ENCODE measurements at regions not wholly inside any gene's neighbourhood (a gene's known extent, or its start where the extent isn't known, plus 50 kb on each side); places are given as distances from the start of the nearest gene placed in this dataset.

DNA sequence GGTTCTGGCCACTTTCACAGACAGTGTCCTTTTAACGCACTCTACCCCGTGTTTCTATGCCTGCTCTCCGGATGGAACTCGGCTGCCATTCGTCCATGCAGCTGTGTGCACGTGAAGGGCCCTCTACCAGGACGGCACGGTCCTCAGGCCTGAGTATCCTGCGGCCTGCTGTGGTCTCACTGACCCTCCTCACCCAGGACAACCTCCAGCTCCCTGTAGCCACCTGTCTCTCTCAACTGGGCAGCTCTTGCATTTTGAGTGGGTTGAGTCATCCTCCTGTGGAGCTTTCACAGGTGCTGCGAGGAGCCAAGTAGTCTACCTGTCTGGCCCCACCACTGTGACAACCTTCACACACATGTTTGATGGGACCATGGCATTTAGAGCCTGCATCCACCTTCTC, 321.7 kb upstream of the TSHZ3 start:
- no peak for DNase-seq

DNA sequence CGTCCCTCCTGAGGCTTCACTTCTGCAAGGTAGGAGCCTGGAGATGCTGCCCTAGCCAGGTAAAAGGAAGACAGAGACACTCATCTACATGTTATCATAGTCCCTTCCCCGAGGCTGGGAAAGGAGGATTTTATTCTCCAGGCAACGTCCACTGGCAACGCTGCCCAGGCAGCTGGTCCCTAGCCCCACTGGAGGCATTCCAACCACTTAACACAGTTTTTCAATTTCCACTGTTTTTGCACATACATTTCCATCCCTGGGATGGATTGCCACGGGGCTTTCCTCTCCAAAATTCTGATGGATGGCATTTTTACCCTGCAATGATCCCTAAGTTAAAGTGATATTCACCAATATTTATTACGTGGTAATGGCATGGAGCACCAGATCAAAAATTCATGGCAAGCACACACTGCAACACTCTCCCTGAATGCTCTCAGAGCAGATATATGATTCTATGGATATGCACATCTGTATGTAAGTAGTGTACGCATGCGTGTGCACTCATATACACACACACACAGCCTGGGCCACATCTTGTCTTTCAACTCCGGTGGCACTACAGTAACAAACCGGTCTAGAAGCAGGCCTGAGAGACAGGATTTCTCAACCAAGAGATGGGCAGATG, 322.3 kb upstream of the TSHZ3 start:
- no peak for DNase-seq

DNA sequence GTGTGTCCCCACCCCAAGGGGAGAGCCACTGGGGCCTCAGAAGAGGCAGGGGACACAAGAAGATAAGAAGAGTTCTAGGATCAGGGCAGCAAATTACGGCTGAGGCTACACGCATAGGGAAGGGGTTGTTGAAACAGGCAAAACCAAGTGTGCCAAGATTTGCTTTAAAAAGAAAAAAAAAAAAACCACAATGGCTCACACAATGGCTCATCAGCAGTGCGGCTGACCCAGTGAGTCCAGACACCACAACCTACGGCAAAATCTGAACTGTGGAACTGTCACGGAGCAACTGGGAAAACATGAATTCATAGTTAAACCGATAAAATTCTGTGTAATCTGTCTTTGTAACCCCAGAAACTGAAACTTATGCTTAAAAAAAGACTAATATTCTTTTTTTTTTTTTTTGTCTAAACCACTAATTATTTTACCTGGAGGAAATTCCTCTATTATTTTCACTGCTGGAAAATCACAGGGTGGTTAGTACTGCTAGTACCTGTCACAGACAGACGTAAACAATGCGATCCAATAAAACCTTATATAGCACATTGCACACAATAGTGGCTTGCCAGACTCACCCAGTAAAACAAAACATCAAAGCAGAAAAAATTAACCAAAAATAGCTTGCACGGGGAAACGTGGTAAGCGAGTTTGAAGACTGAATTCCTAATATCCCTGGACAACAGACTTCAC, 325.4 kb upstream of the TSHZ3 start:
- no peak for DNase-seq

DNA sequence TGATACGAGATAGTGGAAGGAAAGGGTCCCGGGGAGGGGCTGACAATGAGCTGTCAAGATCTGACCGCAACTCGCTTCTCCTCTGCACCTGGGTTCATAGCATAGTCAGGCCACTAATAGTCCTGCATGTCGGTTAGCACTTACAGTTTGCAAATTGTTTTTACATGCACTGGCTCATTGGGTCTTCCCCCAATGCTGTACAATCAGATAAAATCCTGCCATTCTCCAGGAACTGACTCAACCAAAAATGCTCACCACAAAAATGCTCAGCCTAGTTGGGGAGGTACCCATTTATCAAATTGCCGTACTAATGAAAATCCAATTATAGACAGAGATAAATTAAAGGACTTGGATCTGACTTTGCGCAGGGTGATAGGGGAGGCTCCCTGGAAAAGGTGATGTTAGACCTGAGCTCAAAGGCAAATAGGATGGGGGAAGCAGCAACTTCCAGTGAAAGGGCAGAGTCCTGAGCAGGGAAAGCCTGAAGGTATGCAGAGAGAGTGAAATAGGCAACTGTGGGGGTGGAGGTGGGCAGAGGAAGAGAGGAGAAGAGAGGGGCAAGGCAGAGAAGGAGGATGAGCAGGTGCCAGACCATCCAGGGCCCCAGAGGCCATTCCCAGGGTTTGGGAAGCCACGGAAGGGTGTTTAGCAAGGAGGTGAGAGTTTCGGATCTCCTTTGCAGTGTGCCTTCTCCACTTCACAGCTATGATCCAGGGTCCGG, 326.1 kb upstream of the TSHZ3 start:
- no peak for DNase-seq

DNA sequence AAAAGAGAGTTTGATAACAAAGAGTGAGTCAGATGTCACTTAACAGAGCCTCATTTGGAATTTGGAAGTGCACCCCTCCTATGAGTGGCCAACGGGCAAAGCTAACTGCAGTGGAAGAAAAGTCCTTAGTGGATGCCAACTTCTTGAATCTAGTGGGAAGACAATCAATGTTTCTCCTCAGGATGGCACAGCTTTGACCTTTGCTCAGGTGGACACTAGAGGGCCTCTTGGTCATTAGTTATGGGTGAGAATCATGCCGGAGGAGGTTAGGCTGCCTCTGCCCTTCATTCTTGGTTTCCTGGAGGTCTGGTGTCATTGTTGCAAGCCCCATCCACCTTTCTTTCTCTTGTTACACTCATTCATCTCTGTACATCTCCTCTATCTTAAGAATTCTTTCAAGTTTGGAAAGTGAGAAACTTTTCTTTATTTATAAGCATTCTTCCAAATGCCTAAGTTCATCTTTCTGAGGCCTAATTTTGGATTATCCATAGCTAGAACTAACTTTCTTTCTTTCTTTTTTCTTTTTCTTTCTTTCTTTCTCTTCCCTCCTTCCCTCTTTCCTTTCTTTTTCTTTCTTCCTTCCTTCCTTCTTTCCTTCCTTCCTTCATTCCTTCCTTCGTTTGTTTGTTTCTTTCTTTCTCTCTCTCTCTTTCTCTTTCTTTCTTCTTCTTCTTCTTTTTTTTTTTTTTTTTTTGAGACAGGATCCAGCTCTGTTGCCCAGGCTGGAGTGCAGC, 327.2 kb upstream of the TSHZ3 start:
- DNase-seq: no peak

DNA sequence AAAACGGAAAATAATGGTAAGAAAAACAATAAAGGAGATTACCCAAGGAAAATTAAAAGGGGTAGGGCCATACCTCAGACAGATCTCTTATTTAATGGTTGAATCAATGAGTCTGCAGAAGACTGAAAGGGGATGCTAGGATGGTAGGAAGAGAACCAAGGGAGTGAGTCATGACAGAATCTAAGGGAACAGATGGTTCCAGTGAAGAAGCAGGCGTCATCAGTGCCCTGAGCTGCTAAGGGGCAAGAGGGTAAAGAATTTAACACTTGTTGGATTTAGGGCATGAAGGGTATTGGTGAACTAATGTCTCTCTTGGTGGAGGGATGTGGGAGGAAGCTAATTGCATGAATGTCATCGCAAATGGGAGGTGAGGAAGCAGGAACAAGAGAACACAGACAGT, 329.2 kb upstream of the TSHZ3 start:
- no peak for DNase-seq

DNA sequence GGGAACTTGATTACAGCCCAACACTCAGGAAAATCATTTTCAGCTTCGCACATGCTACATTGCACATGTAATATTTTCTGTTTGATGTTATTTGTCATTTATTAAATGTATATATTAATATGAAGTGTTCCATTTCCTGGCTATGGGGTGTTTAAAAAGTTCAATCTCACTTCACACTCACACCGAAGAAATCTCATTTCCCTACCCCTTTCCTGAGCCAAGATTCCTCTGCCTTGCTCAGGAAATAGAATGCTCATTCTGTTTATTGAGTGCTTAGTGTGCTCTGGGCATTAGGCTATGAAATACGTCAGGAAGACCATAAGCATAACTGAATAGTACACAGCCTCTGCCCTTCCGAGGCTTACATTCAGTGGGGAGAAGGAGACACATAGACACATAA, 331.9 kb upstream of the TSHZ3 start:
- DNase-seq: no peak

DNA sequence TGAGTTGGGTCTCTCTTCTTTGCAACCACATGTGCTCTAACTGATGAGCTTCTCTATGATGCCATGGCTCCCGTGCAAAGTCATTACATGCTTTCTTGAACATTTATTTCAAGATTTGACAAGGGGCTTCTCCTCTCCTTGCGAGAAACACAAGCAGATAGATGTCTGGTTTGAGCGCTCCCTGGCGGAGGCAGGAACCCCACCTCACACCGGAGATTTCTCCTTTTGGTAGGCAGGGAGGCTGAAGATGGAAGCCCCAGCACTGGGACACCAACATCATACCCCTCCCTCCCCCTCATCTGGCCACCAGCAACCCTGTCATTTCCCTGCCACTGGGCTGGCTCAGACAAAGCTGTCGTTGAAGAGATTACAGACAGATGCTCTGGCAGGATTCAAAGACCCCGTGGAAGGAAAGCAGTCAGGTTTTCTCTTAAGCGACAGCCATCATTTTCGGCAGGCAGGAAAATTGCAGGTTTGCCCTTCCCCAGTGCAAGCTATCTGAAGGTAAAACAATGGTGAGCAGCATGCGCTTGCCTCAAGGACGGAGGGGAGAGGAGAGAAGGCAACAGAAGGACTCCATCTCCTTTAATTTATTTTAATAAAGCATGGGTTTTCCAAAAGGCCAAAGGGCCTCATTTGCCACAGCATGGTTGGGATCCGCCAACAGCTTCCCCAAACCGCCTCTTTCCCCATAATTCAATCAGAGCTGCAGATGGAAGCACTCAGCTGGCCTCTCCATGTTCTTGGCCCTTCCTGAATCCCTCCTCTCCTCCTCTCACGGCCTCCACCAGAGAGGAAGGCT, 344.1 kb upstream of the TSHZ3 start:
- no peak for DNase-seq

DNA sequence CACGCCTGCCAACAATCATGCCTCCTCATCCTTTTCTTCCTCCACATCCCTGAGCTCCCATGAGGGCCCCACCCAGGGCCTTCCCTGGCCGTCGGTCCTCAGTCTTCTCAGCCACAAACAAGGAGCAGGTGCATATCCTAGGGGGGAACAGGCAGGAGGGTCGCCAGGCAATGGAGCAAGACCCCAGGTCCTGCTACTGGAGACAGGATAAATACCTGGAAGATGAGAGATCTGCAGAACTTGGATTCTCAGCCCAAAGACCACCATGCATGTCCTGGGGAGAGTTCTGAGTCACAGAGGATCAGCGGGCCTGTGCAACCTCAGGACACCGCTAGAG, 344.7 kb upstream of the TSHZ3 start:
- no peak for DNase-seq

DNA sequence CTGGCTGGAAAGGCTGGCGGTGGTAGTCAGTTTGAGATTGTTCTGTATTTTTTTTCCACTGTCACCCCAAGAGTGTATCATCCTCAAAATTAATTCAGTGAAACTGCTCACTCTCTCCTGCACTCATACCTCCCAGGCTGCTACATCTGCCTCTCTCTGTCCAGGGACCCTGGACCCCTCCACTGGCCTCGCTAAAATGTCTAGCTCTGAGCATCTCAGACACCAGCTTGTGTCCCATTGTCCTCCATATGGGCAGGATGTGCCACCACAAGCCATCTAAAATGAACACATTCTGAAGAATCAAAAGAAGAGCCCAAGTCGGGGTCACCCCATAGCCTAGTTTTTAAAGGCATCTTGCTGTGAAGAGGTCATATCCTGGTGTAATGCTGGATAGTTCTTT, 345.5 kb upstream of the TSHZ3 start:
- DNase-seq: no peak

DNA sequence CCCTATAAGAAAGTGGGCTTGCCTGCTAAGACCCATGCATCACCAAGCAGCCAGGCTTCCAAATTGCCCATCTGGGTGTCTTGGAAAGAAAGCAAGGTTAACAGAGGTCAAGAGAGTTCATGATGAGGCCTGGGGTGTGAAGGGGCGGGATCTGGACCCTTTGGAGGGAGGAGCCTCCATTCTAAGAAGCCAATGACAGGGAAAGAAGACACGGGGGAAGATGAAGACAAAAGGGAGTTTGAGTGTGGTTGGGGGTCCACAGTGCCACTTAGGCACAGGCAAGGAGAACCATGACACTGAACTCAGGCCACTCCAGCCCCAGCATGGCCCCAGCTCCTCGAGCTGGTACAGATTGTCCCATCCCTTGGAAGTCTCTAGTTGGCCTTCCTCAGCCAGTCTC, 350.2 kb upstream of the TSHZ3 start:
- DNase-seq: no peak

DNA sequence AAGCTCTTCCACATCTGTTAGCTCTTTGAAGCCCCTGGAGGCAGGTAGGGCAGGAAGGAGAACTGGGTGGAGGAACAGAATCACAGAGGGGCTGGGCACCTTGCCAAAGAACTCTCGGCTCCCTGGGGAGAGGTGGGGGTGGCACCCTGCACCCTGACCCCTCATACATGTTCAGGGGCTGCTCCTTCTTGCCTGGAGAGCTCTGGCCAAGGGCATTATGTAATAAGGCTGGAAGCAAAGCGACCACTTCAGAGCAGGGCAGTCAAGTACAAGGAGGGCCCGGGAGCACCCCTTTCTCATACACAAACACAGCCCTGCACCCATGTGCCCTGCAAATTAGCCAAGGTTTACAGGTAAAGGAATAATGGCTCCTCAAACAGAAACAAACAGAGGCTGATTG, 351.9 kb upstream of the TSHZ3 start:
- DNase-seq: no peak

DNA sequence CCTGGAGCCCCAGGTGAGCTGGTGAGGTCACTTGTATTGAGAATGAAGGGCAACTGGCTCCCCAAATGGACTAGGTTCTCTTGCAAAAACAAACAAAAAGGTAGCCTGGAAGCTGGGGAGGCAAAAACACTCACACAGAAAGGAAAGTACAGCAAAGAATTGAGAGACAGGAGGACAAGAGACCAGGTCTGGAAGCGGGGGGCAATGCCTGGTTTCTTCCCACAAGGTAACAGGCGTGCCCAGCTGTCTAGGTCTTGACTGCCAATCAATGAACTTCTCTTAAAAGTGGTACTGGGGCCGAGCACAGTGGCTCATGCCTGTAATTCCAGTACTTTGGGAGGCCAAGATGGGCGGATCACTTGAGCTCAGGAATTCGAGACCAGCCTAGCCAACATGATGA, 356.4 kb upstream of the TSHZ3 start:
- no peak for DNase-seq

DNA sequence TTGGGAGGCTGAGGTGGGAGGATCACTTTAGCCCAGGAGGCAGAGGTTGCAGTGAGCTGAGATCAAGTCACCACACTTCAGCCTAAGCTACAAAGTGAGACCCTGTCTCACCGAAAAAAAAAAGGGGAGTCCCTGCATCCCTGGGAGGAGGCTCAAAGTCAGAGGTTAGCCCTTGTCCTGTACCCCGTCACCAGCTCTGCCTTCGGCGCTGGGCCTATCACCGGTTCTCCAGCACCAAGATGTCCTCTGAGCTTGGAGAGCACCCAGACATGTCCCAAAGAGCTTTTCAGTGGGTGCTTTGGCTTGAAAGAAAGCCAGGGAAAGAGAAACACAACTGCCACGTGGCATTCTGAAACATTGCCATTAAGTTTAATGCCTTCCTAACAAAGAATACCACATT, 356.9 kb upstream of the TSHZ3 start:
- DNase-seq: no peak

DNA sequence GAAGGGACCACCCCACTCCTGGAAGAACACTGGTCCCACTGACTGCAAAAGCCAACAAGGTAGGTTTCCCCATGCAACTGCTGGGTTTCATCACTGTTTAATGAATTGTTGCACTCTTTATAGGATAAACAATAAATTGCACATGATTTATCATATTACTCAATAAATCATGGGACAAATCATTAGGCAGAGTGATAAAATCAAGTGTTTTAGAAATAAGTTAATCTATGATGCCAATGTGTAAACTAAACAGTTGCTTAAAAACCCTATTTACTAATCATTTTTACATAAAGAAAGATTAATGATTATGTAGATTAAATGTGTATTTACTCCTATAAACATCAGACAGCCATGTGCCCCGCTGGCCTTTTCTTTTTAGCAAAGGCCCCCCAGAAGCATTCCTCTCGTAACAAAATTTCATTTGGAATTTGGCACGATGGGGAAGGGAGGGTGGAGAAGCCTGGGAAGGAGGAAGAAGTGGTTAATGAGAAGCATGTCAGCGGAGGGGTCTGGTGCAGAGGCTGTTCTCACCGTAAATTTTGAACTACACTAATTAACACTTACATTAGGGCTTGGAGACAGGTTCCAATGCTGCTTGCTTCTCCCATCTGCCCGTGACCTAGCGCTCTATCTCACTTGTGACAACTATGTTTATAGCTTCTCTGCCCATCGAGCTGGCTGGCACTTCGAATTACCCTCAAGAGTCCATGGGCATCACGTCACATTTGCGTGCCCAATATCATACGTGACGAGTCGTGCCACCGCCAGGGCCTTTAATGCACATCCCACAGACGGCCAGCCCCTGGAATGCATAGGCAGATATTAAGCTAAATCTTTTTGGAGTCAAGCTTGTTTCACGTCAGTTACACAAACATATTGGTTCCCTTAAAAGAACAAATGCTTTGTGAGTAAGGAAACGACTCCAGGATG, 357.7 kb upstream of the TSHZ3 start:
- DNase-seq: no peak

DNA sequence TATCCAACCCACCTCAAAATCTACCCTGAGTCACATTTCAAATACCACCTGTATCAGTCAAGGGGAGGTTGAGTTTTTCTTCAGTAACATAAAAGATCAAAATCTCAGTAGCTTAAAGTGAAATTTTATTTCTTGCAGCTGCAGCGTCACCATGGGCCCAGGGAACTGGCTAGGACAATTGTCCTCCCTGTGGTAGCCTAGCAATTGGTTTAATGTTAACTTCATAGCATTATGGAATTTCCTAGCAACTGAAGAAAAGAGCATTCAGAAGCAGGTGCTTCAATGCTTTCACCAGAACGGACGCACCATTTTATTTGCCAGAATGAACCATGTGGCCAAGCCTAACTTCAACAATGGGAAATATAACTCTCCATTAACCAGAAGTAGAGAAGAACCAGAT, 359.3 kb upstream of the TSHZ3 start:
- DNase-seq: no peak

DNA sequence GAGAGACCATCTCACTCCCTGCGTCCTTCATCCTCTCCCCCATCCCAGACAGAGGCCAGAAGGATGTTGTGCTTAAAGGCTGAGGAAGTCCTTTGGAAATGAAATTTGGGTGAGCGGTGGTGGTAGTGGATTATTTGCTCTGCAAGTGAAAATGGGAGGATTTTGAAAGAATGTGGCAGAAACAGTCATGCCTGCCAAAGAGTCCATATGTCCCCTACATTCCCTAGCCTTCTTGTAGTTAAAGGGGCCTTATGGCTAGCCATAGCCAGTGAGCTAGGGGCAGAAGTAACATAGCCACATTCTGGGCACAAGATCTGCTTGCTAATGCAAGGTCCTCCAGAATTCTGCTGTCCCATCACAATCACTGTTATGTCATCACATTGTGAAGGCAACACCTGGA, 360.2 kb upstream of the TSHZ3 start:
- no peak for DNase-seq

DNA sequence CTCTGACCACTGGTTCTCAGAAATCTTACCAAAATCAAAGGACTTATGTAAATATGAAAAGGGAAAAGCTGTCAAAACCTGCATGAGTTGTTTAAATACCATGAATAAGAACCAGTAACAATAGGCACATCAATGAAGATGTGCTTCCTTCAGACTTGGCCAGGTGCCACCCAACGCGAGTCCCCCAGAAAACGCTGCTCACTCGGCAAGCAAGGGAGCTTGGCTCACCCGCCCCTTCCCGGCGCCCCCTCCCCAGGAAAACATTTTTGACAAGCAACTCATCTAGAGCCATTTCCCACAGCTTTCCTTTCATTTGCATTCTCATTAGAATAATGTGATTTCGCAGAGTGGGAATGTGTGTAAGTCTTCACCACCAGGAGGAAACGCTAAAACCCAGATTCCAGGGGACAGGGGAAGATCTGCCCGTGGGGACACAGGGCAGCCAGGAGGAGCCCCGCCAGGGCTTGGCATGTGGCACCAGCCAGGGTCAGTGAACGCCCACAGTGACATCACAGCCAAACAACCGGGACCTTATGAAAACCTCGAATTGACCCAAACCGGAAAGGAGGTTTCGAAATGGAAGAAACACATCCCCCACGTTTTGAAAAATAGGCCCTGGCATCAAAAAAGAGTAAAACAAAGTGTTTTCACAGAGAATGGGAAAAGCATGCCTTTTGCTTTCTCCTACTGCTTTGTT, 366.2 kb upstream of the TSHZ3 start:
- DNase-seq: no peak

DNA sequence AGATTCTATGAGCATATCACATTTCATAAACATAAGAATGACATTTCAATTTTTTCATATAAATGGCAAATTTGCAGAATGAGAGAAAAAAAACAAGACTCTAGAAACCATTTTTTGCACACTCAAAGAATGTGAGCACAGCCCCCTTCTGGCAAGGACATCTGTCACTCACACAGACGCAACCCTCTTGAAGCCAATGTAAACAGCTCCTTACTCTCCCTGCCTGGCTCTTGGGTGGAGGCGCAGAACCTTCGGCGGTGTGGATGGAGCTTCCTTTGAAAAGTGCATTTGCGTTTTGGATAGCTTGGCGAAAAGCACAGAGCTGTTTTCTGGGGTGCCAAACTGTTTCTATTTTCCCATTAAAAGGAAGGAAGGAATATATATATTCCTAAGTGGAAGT, 367.6 kb upstream of the TSHZ3 start:
- no peak for DNase-seq

DNA sequence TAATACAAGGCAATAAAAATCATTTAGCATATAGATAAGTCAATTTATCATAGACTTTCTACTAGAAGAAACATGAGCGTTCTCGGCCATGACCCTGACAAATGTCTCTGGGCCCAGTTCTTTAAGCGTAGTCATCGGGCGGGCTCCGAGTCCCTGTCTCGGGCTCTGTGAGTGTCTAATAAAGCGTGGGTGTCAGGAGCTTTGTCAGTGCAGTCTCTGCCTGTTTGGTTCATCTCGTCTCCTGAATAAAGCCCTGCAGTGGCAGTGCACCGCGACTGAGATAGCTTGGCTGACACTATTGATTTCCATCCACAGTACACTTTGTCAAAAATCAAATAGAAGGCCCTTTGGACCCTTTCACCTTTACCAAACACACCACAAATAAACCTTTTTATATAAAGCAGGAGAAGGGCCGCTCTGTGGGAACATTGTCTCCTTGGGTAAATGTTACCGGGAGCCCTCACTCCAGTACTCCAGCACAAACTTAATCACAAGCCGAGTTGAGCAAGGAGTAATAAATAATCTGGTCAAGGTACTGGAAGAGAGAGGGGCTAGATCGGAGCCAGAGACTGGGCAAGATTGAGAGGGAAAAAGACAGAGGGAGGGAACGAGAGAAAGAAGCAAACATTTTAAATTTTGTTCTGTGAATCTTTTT, 368.2 kb upstream of the TSHZ3 start:
- DNase-seq: no peak

DNA sequence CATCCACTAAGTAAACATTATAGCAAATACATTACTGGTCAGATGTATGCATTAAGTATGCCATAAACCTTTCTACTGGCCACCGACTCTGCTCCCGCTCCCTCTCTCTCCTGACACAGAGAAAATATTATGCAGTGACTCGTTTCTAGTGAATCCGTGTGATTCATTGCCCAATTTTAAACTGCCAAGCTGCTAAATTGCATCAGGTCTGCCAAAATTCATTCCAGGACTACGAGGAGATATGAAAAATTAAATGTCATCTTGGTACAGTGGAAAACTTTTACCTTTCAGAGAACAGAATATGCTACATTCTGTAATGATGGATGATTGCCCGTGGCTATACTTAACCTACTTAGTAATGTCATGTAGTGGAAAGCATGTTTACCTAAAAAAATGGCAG, 368.8 kb upstream of the TSHZ3 start:
- no peak for DNase-seq
